K562 (cell line): ENCODE measurements at regions not wholly inside any gene's neighbourhood (a gene's known extent, or its start where the extent isn't known, plus 50 kb on each side); places are given as distances from the start of the nearest gene placed in this dataset.

ENCODE experiments used
- ARHGAP35 ChIP-seq: fragments of 450-650 bp; IDR thresholded peaks from 2 replicates; pipeline ENCODE4 v1.6.1; 2018; ENCODE audit not compliant: partially characterized antibody
- ELF2 ChIP-seq: fragments of 250-450 bp; sonication (Bioruptor Pico); IDR thresholded peaks from 2 replicates; pipeline ENCODE4 v1.5.0; 2021; ENCODE audit warnings: mild to moderate bottlenecking
- EP300 ChIP-seq: IDR thresholded peaks from 2 replicates; pipeline ENCODE4 v1.6.1; 2012; ENCODE audit warnings: low read length, improper control_type of control experiment
- FOXP1 ChIP-seq: sonication (generic); formaldehyde crosslinking; IDR thresholded peaks from 2 replicates; pipeline ENCODE4 v1.8.0; 2022; ENCODE audit warnings: mild to moderate bottlenecking, missing genetic modification reagents
- FUS ChIP-seq: fragments of 200-400 bp; formaldehyde crosslinking; optimal IDR thresholded peaks from 2 replicates; pipeline ENCODE3; 2017; ENCODE audit warnings: low read depth, low read length
- MLX ChIP-seq, 2 experiments: fragments of 450-650 bp in 1 of 2; sonication (generic) in 1 of 2; formaldehyde crosslinking; conservative IDR thresholded peaks; 2 replicates each; pipeline versions ENCODE4 v1.4.0 to v1.8.1; 2020 to 2022; ENCODE audit warnings: mild to moderate bottlenecking in 1 of 2, missing genetic modification reagents in 1 of 2
- NCOA2 ChIP-seq, 2 experiments: fragments of 450-650 bp; IDR thresholded peaks; 2 replicates each; pipeline ENCODE4 v1.6.1; 2018; ENCODE audit warnings: mild to moderate bottlenecking in 2 of 2, moderate library complexity in 1 of 2; ENCODE audit not compliant: partially characterized antibody in 2 of 2
- SMARCC2 ChIP-seq: fragments of 450-650 bp; IDR thresholded peaks from 2 replicates; pipeline ENCODE4 v1.6.1; 2017; ENCODE audit warnings: antibody characterized with exemption, moderate library complexity, mild to moderate bottlenecking, low read depth
- SUPT5H ChIP-seq: fragments of 450-650 bp; IDR thresholded peaks from 2 replicates; pipeline ENCODE4 v1.6.1; 2016
- THAP7 ChIP-seq: fragments of 250-450 bp; sonication (Bioruptor Pico); IDR thresholded peaks from 2 replicates; pipeline ENCODE4 v1.5.0; 2021
- ZNF224 ChIP-seq: sonication (generic); formaldehyde crosslinking; IDR thresholded peaks from 2 replicates; pipeline ENCODE4 v1.8.0; 2022; ENCODE audit warnings: mild to moderate bottlenecking, missing genetic modification reagents
- ZNF263 ChIP-seq: sonication (generic); formaldehyde crosslinking; IDR thresholded peaks from 2 replicates; pipeline ENCODE4 v1.8.0; 2022; ENCODE audit warnings: mild to moderate bottlenecking, missing genetic modification reagents, borderline replicate concordance
- TF ChIP-seq, protein P1 (sequence below): fragments of 450-650 bp; IDR thresholded peaks from 2 replicates; pipeline ENCODE4 v1.6.1; 2016; ENCODE audit warnings: mild to moderate bottlenecking, moderate library complexity
- TF ChIP-seq, protein P2 (sequence below): sonication (generic); formaldehyde crosslinking; IDR thresholded peaks from 2 replicates; pipeline ENCODE4 v1.8.0; 2022; ENCODE audit warnings: mild to moderate bottlenecking, low read depth, missing genetic modification reagents

- TF ChIP-seq, protein P1, sequence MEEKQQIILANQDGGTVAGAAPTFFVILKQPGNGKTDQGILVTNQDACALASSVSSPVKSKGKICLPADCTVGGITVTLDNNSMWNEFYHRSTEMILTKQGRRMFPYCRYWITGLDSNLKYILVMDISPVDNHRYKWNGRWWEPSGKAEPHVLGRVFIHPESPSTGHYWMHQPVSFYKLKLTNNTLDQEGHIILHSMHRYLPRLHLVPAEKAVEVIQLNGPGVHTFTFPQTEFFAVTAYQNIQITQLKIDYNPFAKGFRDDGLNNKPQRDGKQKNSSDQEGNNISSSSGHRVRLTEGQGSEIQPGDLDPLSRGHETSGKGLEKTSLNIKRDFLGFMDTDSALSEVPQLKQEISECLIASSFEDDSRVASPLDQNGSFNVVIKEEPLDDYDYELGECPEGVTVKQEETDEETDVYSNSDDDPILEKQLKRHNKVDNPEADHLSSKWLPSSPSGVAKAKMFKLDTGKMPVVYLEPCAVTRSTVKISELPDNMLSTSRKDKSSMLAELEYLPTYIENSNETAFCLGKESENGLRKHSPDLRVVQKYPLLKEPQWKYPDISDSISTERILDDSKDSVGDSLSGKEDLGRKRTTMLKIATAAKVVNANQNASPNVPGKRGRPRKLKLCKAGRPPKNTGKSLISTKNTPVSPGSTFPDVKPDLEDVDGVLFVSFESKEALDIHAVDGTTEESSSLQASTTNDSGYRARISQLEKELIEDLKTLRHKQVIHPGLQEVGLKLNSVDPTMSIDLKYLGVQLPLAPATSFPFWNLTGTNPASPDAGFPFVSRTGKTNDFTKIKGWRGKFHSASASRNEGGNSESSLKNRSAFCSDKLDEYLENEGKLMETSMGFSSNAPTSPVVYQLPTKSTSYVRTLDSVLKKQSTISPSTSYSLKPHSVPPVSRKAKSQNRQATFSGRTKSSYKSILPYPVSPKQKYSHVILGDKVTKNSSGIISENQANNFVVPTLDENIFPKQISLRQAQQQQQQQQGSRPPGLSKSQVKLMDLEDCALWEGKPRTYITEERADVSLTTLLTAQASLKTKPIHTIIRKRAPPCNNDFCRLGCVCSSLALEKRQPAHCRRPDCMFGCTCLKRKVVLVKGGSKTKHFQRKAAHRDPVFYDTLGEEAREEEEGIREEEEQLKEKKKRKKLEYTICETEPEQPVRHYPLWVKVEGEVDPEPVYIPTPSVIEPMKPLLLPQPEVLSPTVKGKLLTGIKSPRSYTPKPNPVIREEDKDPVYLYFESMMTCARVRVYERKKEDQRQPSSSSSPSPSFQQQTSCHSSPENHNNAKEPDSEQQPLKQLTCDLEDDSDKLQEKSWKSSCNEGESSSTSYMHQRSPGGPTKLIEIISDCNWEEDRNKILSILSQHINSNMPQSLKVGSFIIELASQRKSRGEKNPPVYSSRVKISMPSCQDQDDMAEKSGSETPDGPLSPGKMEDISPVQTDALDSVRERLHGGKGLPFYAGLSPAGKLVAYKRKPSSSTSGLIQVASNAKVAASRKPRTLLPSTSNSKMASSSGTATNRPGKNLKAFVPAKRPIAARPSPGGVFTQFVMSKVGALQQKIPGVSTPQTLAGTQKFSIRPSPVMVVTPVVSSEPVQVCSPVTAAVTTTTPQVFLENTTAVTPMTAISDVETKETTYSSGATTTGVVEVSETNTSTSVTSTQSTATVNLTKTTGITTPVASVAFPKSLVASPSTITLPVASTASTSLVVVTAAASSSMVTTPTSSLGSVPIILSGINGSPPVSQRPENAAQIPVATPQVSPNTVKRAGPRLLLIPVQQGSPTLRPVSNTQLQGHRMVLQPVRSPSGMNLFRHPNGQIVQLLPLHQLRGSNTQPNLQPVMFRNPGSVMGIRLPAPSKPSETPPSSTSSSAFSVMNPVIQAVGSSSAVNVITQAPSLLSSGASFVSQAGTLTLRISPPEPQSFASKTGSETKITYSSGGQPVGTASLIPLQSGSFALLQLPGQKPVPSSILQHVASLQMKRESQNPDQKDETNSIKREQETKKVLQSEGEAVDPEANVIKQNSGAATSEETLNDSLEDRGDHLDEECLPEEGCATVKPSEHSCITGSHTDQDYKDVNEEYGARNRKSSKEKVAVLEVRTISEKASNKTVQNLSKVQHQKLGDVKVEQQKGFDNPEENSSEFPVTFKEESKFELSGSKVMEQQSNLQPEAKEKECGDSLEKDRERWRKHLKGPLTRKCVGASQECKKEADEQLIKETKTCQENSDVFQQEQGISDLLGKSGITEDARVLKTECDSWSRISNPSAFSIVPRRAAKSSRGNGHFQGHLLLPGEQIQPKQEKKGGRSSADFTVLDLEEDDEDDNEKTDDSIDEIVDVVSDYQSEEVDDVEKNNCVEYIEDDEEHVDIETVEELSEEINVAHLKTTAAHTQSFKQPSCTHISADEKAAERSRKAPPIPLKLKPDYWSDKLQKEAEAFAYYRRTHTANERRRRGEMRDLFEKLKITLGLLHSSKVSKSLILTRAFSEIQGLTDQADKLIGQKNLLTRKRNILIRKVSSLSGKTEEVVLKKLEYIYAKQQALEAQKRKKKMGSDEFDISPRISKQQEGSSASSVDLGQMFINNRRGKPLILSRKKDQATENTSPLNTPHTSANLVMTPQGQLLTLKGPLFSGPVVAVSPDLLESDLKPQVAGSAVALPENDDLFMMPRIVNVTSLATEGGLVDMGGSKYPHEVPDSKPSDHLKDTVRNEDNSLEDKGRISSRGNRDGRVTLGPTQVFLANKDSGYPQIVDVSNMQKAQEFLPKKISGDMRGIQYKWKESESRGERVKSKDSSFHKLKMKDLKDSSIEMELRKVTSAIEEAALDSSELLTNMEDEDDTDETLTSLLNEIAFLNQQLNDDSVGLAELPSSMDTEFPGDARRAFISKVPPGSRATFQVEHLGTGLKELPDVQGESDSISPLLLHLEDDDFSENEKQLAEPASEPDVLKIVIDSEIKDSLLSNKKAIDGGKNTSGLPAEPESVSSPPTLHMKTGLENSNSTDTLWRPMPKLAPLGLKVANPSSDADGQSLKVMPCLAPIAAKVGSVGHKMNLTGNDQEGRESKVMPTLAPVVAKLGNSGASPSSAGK = no peak; the same call in 1 of the 2 replicates
- no peak for TF ChIP-seq ARHGAP35
- TF ChIP-seq FUS = no peak
- TF ChIP-seq, protein P2, sequence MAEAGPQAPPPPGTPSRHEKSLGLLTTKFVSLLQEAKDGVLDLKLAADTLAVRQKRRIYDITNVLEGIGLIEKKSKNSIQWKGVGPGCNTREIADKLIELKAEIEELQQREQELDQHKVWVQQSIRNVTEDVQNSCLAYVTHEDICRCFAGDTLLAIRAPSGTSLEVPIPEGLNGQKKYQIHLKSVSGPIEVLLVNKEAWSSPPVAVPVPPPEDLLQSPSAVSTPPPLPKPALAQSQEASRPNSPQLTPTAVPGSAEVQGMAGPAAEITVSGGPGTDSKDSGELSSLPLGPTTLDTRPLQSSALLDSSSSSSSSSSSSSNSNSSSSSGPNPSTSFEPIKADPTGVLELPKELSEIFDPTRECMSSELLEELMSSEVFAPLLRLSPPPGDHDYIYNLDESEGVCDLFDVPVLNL (CRISPR knock-in tag) = peak; percentile 98
- TF ChIP-seq EP300 = peak; percentile 26; the same call in 1 of the 2 replicates
- TF ChIP-seq THAP7 (CRISPR knock-in tag) = peak; percentile 88
- peak; percentile 95 for TF ChIP-seq ZNF224 (CRISPR knock-in tag)
- TF ChIP-seq SUPT5H = peak; percentile 100
- TF ChIP-seq ZNF263 (CRISPR knock-in tag) = peak; percentile 71; the same call in 1 of the 2 replicates
- no peak; the same call in 1 of the 2 replicates for TF ChIP-seq FOXP1
- no peak for TF ChIP-seq NCOA2 (IDR thresholded peaks at IDR 0.05; ENCODE audit: partially characterized antibody in 2 of 2)
- TF ChIP-seq ELF2 (CRISPR knock-in tag) = peak; percentile 10; the same call in 1 of the 2 replicates
- no peak for TF ChIP-seq SMARCC2
- TF ChIP-seq MLX (CRISPR knock-in tag; conservative IDR thresholded peaks at IDR 0.05) = peak; percentile 88 to 97
These were observed 114.8 kb upstream of the PRSS16 start (continued) for GRCh38 chr6:27132532-27133280.
